Panc1 (cell line): ENCODE measurements at regions not wholly inside any gene's neighbourhood (a gene's known extent, or its start where the extent isn't known, plus 50 kb on each side); places are given as distances from the start of the nearest gene placed in this dataset.

Experiments used
- ATAC-seq: fragments of 200-7000 bp; cut with Tn5 transposase; 2 replicates; pipeline ENCODE4 v1.9.1; 2020; ENCODE audit warnings: mild to moderate bottlenecking, moderate library complexity
- BruUV-seq: library from RNA; stranded (reverse); fragments of 400-500 nt; replicated peaks from 2 replicates; lab custom pipeline; 2021; lab: Mats Ljungman, UMichigan
- CTCF ChIA-PET: fragments of 300-600 bp; sonication (Branson Sonifier 250); formaldehyde crosslinking; loops from one replicate; lab custom pipeline; 2022; ENCODE audit warnings: antibody characterized with exemption; lab: Charles Lee
- POLR2A ChIA-PET: fragments of 300-600 bp; sonication (Branson Sonifier 250); formaldehyde crosslinking; loops from one replicate; lab custom pipeline; 2022; ENCODE audit warnings: antibody characterized with exemption; lab: Charles Lee
- DNase-seq: peaks from one replicate; pipeline ENCODE4 v3.0.0-alpha.2; 2010; ENCODE audit warnings: low read depth, low spot score
- H3K27ac ChIP-seq: 2 replicates; pipeline ENCODE4 v1.5.1; 2011; ENCODE audit warnings: mild to moderate bottlenecking, low read length, inconsistent platforms
- H3K27me3 ChIP-seq: fragments of 200-500 bp; sonication (Bioruptor generic); 2 replicates; pipeline ENCODE4 v1.6.0; 2014; ENCODE audit warnings: low read length, inconsistent platforms; ENCODE audit not compliant: control insufficient read depth, insufficient read depth
- H3K36me3 ChIP-seq: fragments of 200-500 bp; sonication (Bioruptor generic); 2 replicates; pipeline ENCODE4 v1.5.1; 2014; ENCODE audit warnings: inconsistent platforms, mild to moderate bottlenecking, low read length, moderate library complexity; ENCODE audit not compliant: control insufficient read depth, insufficient read depth
- H3K4me1 ChIP-seq: 2 replicates; pipeline ENCODE4 v1.5.1; 2011; ENCODE audit warnings: inconsistent platforms, mild to moderate bottlenecking, low read length, moderate library complexity; ENCODE audit not compliant: control insufficient read depth, insufficient read depth
- H3K4me3 ChIP-seq, 2 experiments: 2 replicates each; pipeline ENCODE4 v1.5.1; 2011 to 2012; ENCODE audit warnings: low read depth in 2 of 2, low read length in 2 of 2, mild to moderate bottlenecking in 2 of 2, inconsistent platforms in 1 of 2, moderate library complexity in 1 of 2
- H3K9me3 ChIP-seq: fragments of 200-500 bp; sonication (Bioruptor generic); 2 replicates; pipeline ENCODE4 v1.5.1; 2014; ENCODE audit warnings: low read depth, mild to moderate bottlenecking, inconsistent platforms, low read length, moderate library complexity; ENCODE audit not compliant: control insufficient read depth, insufficient read depth
- CTCF ChIP-seq: fragments of 450-650 bp; IDR thresholded peaks from 2 replicates; pipeline ENCODE4 v1.5.1; 2017; ENCODE audit warnings: mild to moderate bottlenecking
- POLR2AphosphoS5 ChIP-seq: IDR thresholded peaks from 2 replicates; pipeline ENCODE4 v1.6.1; 2012; ENCODE audit warnings: mild to moderate bottlenecking, low read depth, low read length, moderate library complexity
- SIN3A ChIP-seq: IDR thresholded peaks from 2 replicates; pipeline ENCODE4 v1.6.1; 2012; ENCODE audit warnings: low read depth, mild to moderate bottlenecking, low read length, moderate library complexity, borderline replicate concordance; ENCODE audit not compliant: insufficient read depth
- TCF7L2 ChIP-seq: IDR thresholded peaks from 2 replicates; pipeline ENCODE4 v1.6.1; 2011; ENCODE audit warnings: mild to moderate bottlenecking, low read depth, low read length, inconsistent platforms
- in situ Hi-C: cut with HindIII; loops from 2 replicates; pipeline ENCODE4 v1.10.0; 2016; ENCODE audit warnings: low sequenced_read_pairs, low pct_unique_long_range_greater_than_20kb
- intact Hi-C: fragments of 100-400 bp; cut with micrococcal nuclease; formaldehyde crosslinking; loops from one replicate; pipeline ENCODE4 v1.10.0; 2022; ENCODE audit not compliant: unreplicated experiment
- TF ChIP-seq, protein P1 (sequence below), 2 experiments: IDR thresholded peaks; 2 replicates each; pipeline ENCODE4 v1.6.1; 2011 to 2012; ENCODE audit warnings: low read depth in 2 of 2, control low read depth in 1 of 2, low read length in 1 of 2, mild to moderate bottlenecking in 1 of 2, moderate library complexity in 1 of 2; ENCODE audit not compliant: insufficient read depth in 1 of 2

GRCh38 chr2:100752628-100753333 is 67.2 kb upstream of the NPAS2 start:
- Histone ChIP-seq H3K27ac (no peak overlapping the region), H3K4me3 (no peak overlapping the region), H3K27me3 (no peaks in the 10 kb centered on the region), H3K9me3 (no peaks in the 10 kb centered on the region), H3K4me1 (peaks cover 3% of the 10 kb centered on the region), H3K36me3 (no peaks in the 10 kb centered on the region)
- ChIA-PET CTCF (no interaction called here), POLR2A (no interaction called here)
- BruUV-seq, result no TSS peak
- in situ Hi-C loops (no loop called here), intact Hi-C loops (no loop called here)
- TF ChIP-seq TCF7L2 (no peak), CTCF (no peak), SIN3A (no peak), POLR2AphosphoS5 (no peak)
- TF ChIP-seq, protein P1, sequence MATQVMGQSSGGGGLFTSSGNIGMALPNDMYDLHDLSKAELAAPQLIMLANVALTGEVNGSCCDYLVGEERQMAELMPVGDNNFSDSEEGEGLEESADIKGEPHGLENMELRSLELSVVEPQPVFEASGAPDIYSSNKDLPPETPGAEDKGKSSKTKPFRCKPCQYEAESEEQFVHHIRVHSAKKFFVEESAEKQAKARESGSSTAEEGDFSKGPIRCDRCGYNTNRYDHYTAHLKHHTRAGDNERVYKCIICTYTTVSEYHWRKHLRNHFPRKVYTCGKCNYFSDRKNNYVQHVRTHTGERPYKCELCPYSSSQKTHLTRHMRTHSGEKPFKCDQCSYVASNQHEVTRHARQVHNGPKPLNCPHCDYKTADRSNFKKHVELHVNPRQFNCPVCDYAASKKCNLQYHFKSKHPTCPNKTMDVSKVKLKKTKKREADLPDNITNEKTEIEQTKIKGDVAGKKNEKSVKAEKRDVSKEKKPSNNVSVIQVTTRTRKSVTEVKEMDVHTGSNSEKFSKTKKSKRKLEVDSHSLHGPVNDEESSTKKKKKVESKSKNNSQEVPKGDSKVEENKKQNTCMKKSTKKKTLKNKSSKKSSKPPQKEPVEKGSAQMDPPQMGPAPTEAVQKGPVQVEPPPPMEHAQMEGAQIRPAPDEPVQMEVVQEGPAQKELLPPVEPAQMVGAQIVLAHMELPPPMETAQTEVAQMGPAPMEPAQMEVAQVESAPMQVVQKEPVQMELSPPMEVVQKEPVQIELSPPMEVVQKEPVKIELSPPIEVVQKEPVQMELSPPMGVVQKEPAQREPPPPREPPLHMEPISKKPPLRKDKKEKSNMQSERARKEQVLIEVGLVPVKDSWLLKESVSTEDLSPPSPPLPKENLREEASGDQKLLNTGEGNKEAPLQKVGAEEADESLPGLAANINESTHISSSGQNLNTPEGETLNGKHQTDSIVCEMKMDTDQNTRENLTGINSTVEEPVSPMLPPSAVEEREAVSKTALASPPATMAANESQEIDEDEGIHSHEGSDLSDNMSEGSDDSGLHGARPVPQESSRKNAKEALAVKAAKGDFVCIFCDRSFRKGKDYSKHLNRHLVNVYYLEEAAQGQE (IDR thresholded peaks at IDR 0.05; ENCODE audit: insufficient read depth in 1 of 2, low read depth in 2 of 2, low read length in 1 of 2), result no peak
- DNase-seq, result no peak
- ATAC-seq, result no peak

DNA sequence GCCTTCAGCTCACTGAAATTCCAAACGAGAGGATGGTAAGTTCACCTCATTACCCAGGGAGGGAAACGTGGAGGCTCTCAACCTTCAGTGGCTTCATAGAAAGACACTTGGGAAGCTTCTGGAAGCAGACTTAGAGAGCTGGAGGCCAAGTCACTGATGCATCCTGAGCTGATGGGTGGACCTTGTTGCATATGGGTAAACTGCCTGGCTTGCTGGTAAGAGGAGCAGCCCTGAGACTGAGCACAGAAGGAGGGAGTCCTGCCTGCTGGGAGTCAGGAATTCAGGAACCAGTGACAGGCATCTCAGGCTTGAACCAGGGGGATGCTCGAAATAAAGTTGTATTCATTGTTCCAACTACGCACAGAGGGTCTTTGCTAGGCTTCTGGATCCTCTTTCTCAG is 66.5 kb upstream of the NPAS2 start:
- in situ Hi-C loops (no loop called here), intact Hi-C loops (no loop called here)
- Histone ChIP-seq H3K27ac (no peak overlapping the region), H3K4me3 (no peak overlapping the region), H3K9me3 (no peaks in the 10 kb centered on the region), H3K36me3 (no peaks in the 10 kb centered on the region), H3K27me3 (no peaks in the 10 kb centered on the region), H3K4me1 (peaks cover 7% of the 10 kb centered on the region)
- TF ChIP-seq SIN3A (no peak), CTCF (no peak)
- POLR2A ChIA-PET, result no interaction called here
- ATAC-seq (no peak), DNase-seq (no peak)
- CTCF ChIA-PET, result no interaction called here
- no TSS peak for BruUV-seq
